ENCODE measurements at regions not wholly inside any gene's neighbourhood (a gene's known extent, or its start where the extent isn't known, plus 50 kb on each side); places are given as distances from the start of the nearest gene placed in this dataset.

- H3K79me2 ChIP-seq (ENCODE audit: control insufficient read depth, insufficient read depth, low read length), result no peaks in the 10 kb centered on the region
- H2AFZ ChIP-seq (ENCODE audit: insufficient read depth, low read depth, low read length, poor library complexity, severe bottlenecking), result no peak overlapping the region
- POLR2A ChIA-PET, result no interaction called here
- H3K36me3 ChIP-seq (replicated peaks in 1 of 2; ENCODE audit: control extremely low read depth in 1 of 2, control insufficient read depth in 1 of 2, extremely low read depth in 1 of 2, insufficient read depth in 2 of 2, low read length in 1 of 2), result no peaks in the 10 kb centered on the region
- H3K4me3 Mint-ChIP-seq, result no peak overlapping the region
- H3K4me3 ChIP-seq (ENCODE audit: control extremely low read depth in 1 of 5, extremely low read depth in 1 of 5, insufficient read depth in 1 of 5, low read depth in 2 of 5, low read length in 4 of 5), result no peak overlapping the region
- 92% methylated on average over 4 of the region's 6 CpGs for WGBS (ENCODE audit: insufficient coverage)
- peaks cover 0 to 10% (median 3%) of the 10 kb centered on the region in 3 donors for H3K9me3 ChIP-seq (ENCODE audit: control extremely low read depth in 1 of 3, control insufficient read depth in 2 of 3, insufficient read depth in 1 of 3, low read length in 2 of 3)
- H3K4me1 ChIP-seq (ENCODE audit: control insufficient read depth in 2 of 2, insufficient read depth in 2 of 2, low read length in 2 of 2), result peaks cover 0 to 5% of the 10 kb centered on the region in 2 donors
- CTCF ChIA-PET, result no interaction called here
- DNase-seq, result no peak
- TF ChIP-seq CTCF (IDR thresholded peaks at IDR 0.05), result no peak
- intact Hi-C loops (cut with micrococcal nuclease), result no loop called here
- H3K9ac ChIP-seq (ENCODE audit: low read length), result no peak overlapping the region
- H3K27me3 ChIP-seq (replicated peaks in 1 of 4; ENCODE audit: control extremely low read depth in 1 of 4, control insufficient read depth in 3 of 4, insufficient read depth in 4 of 4, low read length in 3 of 4), result peaks cover 0 to 28% (median 11%) of the 10 kb centered on the region in 4 experiments
- H3K4me1 Mint-ChIP-seq, result no peaks in the 10 kb centered on the region
- H3K27me3 Mint-ChIP-seq, result peaks cover 49% of the 10 kb centered on the region
- H3K4me2 ChIP-seq (replicated peaks; ENCODE audit: low read depth, low read length, poor library complexity, severe bottlenecking), result no peak overlapping the region
- H3K27ac ChIP-seq (ENCODE audit: low read length in 2 of 2), result no peak overlapping the region
- peaks cover 11% of the 10 kb centered on the region for H3K9me3 Mint-ChIP-seq (ENCODE audit: insufficient read depth)
- H3K27ac Mint-ChIP-seq, result no peak overlapping the region
- no peak for ATAC-seq (ENCODE audit: low read depth)
- no peaks in the 10 kb centered on the region for H4K20me1 ChIP-seq (ENCODE audit: control insufficient read depth, insufficient read depth, low read length, poor library complexity, severe bottlenecking)
Measured at GRCh38 chr13:20303636-20304035, 71.5 kb upstream of the GJB6 start.

DNA sequence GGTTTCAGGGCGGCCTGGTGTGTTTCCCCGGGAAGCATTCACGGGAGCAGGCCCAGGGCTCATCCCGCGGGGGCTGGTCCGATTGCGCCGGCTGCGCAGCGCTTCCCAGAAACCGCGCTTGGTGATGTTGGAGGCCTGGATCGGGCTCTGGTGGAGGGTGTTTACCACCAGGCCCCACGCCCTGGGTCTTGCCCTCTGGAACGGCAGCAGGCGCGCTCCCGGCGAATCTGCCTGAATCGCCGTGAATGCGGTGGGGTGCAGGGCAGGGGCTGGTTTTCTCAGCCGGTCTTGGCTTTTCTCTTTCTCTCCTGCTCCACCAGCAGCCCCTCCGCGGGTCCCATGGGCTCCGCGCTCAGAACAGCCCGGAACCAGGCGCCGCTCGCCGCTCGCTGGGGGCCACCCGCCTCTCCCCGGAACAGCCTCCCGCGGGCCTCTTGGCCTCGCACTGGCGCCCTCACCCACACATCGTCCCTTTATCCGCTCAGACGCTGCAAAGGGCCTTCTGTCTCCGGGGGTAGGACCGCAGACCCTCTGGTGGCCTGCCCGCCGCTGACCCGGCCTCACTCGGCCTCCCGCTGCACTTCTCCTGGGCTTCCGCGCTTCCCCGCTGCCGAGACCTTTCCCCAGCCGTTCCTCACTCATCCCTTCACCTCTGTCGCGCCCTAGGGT is 69.4 kb upstream of the GJB6 start:
- no peak for DNase-seq
- H4K20me1 ChIP-seq (ENCODE audit: control insufficient read depth, insufficient read depth, low read length, poor library complexity, severe bottlenecking), result no peaks in the 10 kb centered on the region
- H3K4me1 Mint-ChIP-seq, result no peaks in the 10 kb centered on the region
- ATAC-seq (ENCODE audit: low read depth), result no peak
- H3K9me3 Mint-ChIP-seq (ENCODE audit: insufficient read depth), result peaks cover 1% of the 10 kb centered on the region
- H3K9ac ChIP-seq (ENCODE audit: low read length), result no peak overlapping the region
- no peaks in the 10 kb centered on the region for H3K36me3 ChIP-seq (replicated peaks in 1 of 2; ENCODE audit: control extremely low read depth in 1 of 2, control insufficient read depth in 1 of 2, extremely low read depth in 1 of 2, insufficient read depth in 2 of 2, low read length in 1 of 2)
- peaks cover 50% of the 10 kb centered on the region for H3K27me3 Mint-ChIP-seq
- H3K9me3 ChIP-seq (ENCODE audit: control extremely low read depth in 1 of 3, control insufficient read depth in 2 of 3, insufficient read depth in 1 of 3, low read length in 2 of 3), result peaks cover 0 to 4% (median 0%) of the 10 kb centered on the region in 3 donors
- H3K27me3 ChIP-seq (replicated peaks in 1 of 4; ENCODE audit: control extremely low read depth in 1 of 4, control insufficient read depth in 3 of 4, insufficient read depth in 4 of 4, low read length in 3 of 4), result peaks cover 0 to 28% (median 11%) of the 10 kb centered on the region in 4 experiments
- no peak overlapping the region for H3K27ac Mint-ChIP-seq
- H3K4me1 ChIP-seq (ENCODE audit: control insufficient read depth in 2 of 2, insufficient read depth in 2 of 2, low read length in 2 of 2), result peaks cover 0 to 5% of the 10 kb centered on the region in 2 donors
- no peak overlapping the region for H3K4me2 ChIP-seq (replicated peaks; ENCODE audit: low read depth, low read length, poor library complexity, severe bottlenecking)
- no peak overlapping the region for H3K4me3 ChIP-seq (ENCODE audit: control extremely low read depth in 1 of 5, extremely low read depth in 1 of 5, insufficient read depth in 1 of 5, low read depth in 2 of 5, low read length in 4 of 5)
- H3K79me2 ChIP-seq (ENCODE audit: control insufficient read depth, insufficient read depth, low read length), result no peaks in the 10 kb centered on the region
- CTCF ChIA-PET, result no interaction called here
- no peak overlapping the region for H3K27ac ChIP-seq (ENCODE audit: low read length in 2 of 2)
- H2AFZ ChIP-seq (ENCODE audit: insufficient read depth, low read depth, low read length, poor library complexity, severe bottlenecking), result peak overlapping the region; percentile 16
- intact Hi-C loops (cut with micrococcal nuclease), result no loop called here
- H3K4me3 Mint-ChIP-seq, result no peak overlapping the region
- no peak for TF ChIP-seq CTCF (IDR thresholded peaks at IDR 0.05)
- POLR2A ChIA-PET, result no interaction called here
- 23% methylated on average over 56 of the region's 56 CpGs for WGBS (ENCODE audit: insufficient coverage)
